DOHH2 (cell line): ENCODE measurements at regions not wholly inside any gene's neighbourhood (a gene's known extent, or its start where the extent isn't known, plus 50 kb on each side); places are given as distances from the start of the nearest gene placed in this dataset.

ENCODE experiments used
- H3F3A ChIP-seq: fragments of 200-600 bp; sonication (generic), shearing (Covaris generic); 2 replicates; pipeline ENCODE4 v1.6.0; 2016; ENCODE audit warnings: antibody characterized with exemption, mild to moderate bottlenecking; ENCODE audit not compliant: control insufficient read depth, insufficient read depth
- H3K27ac ChIP-seq: fragments of 200-600 bp; sonication (generic); 2 replicates; pipeline ENCODE4 v1.5.1; 2014; ENCODE audit warnings: low read depth, mild to moderate bottlenecking, low read length, moderate library complexity
- H3K27me3 ChIP-seq: fragments of 200-600 bp; sonication (generic); 2 replicates; pipeline ENCODE4 v1.6.1; 2014; ENCODE audit warnings: mild to moderate bottlenecking, low read length, mixed read lengths; ENCODE audit not compliant: control insufficient read depth
- H3K36me3 ChIP-seq: fragments of 200-600 bp; sonication (generic); 2 replicates; pipeline ENCODE4 v1.6.1; 2014; ENCODE audit warnings: mild to moderate bottlenecking, low read length, moderate library complexity, mixed read lengths; ENCODE audit not compliant: control insufficient read depth
- H3K4me1 ChIP-seq: fragments of 200-600 bp; sonication (generic); 2 replicates; pipeline ENCODE4 v1.6.1; 2014; ENCODE audit warnings: mild to moderate bottlenecking, low read length, mixed read lengths; ENCODE audit not compliant: control insufficient read depth
- H3K4me2 ChIP-seq: fragments of 200-600 bp; sonication (generic); 2 replicates; pipeline ENCODE4 v1.6.0; 2014; ENCODE audit warnings: mild to moderate bottlenecking, low read length, moderate library complexity
- H3K4me3 ChIP-seq: fragments of 200-600 bp; sonication (generic); 2 replicates; pipeline ENCODE4 v1.5.1; 2014; ENCODE audit warnings: mild to moderate bottlenecking, low read length, mixed read lengths
- H3K79me2 ChIP-seq: fragments of 200-600 bp; sonication (generic); 2 replicates; pipeline ENCODE4 v1.6.1; 2014; ENCODE audit warnings: mild to moderate bottlenecking, low read length, mixed read lengths; ENCODE audit not compliant: control insufficient read depth
- H3K9me2 ChIP-seq: fragments of 200-600 bp; sonication (generic); replicated peaks from 2 replicates; pipeline ENCODE4 v1.6.1; 2014; ENCODE audit warnings: mild to moderate bottlenecking, low read length, mixed read lengths; ENCODE audit not compliant: control insufficient read depth
- H3K9me3 ChIP-seq: fragments of 200-600 bp; sonication (generic); 2 replicates; pipeline ENCODE4 v1.6.1; 2014; ENCODE audit warnings: antibody characterized with exemption, low read length, mixed read lengths; ENCODE audit not compliant: control insufficient read depth, insufficient read depth
- H4K20me1 ChIP-seq: fragments of 200-600 bp; sonication (generic); 2 replicates; pipeline ENCODE4 v1.6.0; 2014; ENCODE audit warnings: low read depth, mild to moderate bottlenecking, antibody characterized with exemption, low read length, moderate library complexity; ENCODE audit not compliant: control insufficient read depth, insufficient read depth
- CTCF ChIP-seq: fragments of 200-600 bp; sonication (generic); IDR thresholded peaks from one replicate; pipeline ENCODE4 v1.5.1; 2014; ENCODE audit warnings: antibody characterized with exemption, mild to moderate bottlenecking, low read depth, low read length; ENCODE audit not compliant: poor library complexity, severe bottlenecking
- EZH2phosphoT487 ChIP-seq: fragments of 200-600 bp; sonication (generic); IDR thresholded peaks from 2 replicates; pipeline ENCODE4 v1.6.1; 2017; ENCODE audit warnings: borderline replicate concordance, mild to moderate bottlenecking, antibody characterized with exemption, low read length, moderate library complexity, mixed read lengths

GRCh38 chr20:21018576-21018975, 87.6 kb downstream of the LINC00237 start:
- TF ChIP-seq EZH2phosphoT487 (no peak), CTCF (no peak)
- no peaks in the 10 kb centered on the region for H3K36me3 ChIP-seq
- no peaks in the 10 kb centered on the region for H4K20me1 ChIP-seq
- no peak overlapping the region for H3K4me2 ChIP-seq
- no peaks in the 10 kb centered on the region for H3K27me3 ChIP-seq
- H3K27ac ChIP-seq, result no peak overlapping the region
- no peaks in the 10 kb centered on the region for H3K9me3 ChIP-seq
- H3K9me2 ChIP-seq, result no peaks in the 10 kb centered on the region
- no peaks in the 10 kb centered on the region for H3K4me1 ChIP-seq
- H3F3A ChIP-seq, result no peaks in the 10 kb centered on the region
- no peaks in the 10 kb centered on the region for H3K79me2 ChIP-seq
- H3K4me3 ChIP-seq, result no peak overlapping the region

- H3K4me3 ChIP-seq, result no peak overlapping the region
- H3K27ac ChIP-seq, result no peak overlapping the region
- no peaks in the 10 kb centered on the region for H3K79me2 ChIP-seq
- no peaks in the 10 kb centered on the region for H3K27me3 ChIP-seq
- no peak overlapping the region for H3K4me2 ChIP-seq
- H3F3A ChIP-seq, result no peaks in the 10 kb centered on the region
- no peaks in the 10 kb centered on the region for H3K4me1 ChIP-seq
- TF ChIP-seq CTCF (no peak), EZH2phosphoT487 (no peak)
- no peaks in the 10 kb centered on the region for H3K36me3 ChIP-seq
- H4K20me1 ChIP-seq, result no peaks in the 10 kb centered on the region
- no peaks in the 10 kb centered on the region for H3K9me2 ChIP-seq
- no peaks in the 10 kb centered on the region for H3K9me3 ChIP-seq
Measured at GRCh38 chr20:21017528-21018085, 88.6 kb downstream of the LINC00237 start.

- H3K36me3 ChIP-seq, result no peaks in the 10 kb centered on the region
- H3K9me3 ChIP-seq, result no peaks in the 10 kb centered on the region
- H3K4me3 ChIP-seq, result no peak overlapping the region
- H3K27ac ChIP-seq, result no peak overlapping the region
- no peaks in the 10 kb centered on the region for H3F3A ChIP-seq
- H3K4me1 ChIP-seq, result no peaks in the 10 kb centered on the region
- no peaks in the 10 kb centered on the region for H3K9me2 ChIP-seq
- no peaks in the 10 kb centered on the region for H3K27me3 ChIP-seq
- no peaks in the 10 kb centered on the region for H3K79me2 ChIP-seq
- no peak overlapping the region for H3K4me2 ChIP-seq
- no peak for TF ChIP-seq EZH2phosphoT487
- TF ChIP-seq CTCF, result no peak
- no peaks in the 10 kb centered on the region for H4K20me1 ChIP-seq
Measured at GRCh38 chr20:21016751-21017150, 89.4 kb downstream of the LINC00237 start.
